Activated CD4-positive, CD25-positive, alpha-beta regulatory T cell (primary cell): ENCODE measurements at regions not wholly inside any gene's neighbourhood (a gene's known extent, or its start where the extent isn't known, plus 50 kb on each side); places are given as distances from the start of the nearest gene placed in this dataset.

Experiments
- DNase-seq, 4 experiments: peaks; one replicate each; lab custom pipeline; 2025; lab: John Stamatoyannopoulos, UW

DNA sequence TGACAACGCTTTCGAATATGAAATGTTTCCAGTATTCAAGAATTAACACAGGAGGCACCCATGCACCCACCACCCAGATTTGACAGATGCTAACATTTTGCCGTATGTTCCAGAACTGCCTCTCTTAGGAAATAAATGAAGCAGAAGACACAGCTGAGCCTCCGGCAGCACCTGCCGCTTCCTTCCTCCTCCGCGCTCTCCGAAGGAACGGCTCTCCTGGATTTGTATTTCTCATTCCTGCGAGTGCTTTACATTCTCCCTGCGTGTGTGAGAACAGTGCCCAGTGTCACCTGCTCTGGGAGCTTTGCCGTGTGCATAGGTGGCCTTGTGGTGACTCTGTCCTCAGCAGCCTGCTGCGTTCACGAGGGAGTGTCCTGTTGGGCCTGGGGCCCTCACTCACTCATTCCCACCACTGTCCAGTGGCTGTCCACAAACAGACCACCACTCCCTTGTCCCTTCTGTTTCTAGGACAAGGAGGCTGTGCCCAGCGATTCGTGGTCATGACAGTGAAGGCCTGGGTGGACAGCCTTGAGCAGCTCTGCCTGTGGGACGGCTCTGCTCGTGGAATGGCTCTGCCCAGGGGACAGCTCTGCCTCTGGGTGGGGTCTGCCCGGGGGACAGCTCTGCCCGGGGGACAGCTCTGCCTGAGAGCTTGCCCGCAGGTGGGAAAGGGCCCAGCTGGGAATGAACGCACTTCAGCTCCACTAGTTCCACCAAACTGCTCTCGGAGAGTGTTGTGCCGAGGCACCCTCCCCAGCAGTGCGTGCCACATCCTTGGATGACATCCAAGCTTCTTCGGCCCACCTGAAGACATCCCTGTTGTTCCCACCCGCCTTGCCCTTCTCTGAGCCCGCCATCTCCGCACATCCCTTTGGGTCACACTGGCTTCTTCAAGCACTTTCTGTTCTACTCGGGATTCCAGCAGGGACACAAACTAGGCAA lies 170.5 kb upstream of the PPP1R26 start:
- DNase-seq: no peak

DNA sequence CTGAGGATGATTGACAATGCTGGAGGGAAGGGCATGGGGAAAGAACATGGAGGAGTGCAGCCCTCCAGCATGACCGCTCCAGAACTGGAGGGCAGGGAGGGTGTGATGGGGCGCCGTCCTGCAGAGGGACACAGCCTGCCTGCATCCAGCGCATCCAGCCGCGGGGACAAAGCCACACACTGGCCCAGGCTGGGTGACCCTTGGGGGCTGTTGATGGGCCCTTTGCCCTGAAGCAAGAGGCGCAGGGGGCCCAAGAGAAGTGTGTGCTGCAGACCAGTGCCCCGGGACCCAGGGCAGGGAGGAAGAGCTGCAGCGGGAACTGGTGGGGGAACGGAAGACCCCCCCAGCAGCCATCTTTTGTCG lies 169.8 kb upstream of the PPP1R26 start:
- no peak for DNase-seq

DNA sequence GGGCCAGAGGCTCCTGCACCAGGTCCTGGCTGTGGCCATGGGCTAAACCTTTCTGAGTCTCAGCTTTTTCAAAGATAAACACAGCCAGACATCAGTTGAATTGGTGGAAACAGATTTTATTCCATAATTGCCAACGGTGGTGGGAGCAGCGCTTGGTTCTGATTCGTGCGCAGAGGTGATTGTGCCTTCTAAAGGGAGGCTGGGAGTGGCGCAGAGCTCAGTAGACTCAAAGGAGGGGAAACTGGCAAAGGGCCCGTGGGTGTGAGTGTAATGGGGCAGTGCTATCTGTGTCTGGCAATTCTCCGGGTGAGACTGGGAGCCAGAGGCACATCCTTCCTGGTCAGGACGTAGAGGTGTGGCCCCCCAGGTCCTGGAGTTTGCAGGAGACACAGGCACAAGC lies 169.4 kb upstream of the PPP1R26 start:
- no peak for DNase-seq

DNA sequence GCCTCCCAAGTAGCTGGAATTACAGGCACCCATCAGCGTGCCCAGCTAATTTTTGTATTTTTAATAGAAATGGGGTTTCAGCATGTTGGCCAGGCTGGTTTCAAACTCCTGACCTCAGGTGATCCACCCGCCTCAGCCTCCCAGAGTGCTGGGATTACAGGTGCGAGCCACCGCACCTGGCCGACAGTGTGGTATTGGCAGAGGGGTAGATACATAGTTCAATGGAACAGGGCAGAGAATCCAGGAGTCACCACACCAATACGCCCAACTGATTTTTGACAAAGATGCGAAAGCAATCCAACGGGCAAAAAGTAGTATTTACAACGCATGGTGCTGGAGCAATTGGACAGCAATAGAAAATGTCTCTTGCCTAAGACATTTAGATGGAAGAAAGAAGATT lies 164.0 kb upstream of the PPP1R26 start:
- DNase-seq: no peak

DNA sequence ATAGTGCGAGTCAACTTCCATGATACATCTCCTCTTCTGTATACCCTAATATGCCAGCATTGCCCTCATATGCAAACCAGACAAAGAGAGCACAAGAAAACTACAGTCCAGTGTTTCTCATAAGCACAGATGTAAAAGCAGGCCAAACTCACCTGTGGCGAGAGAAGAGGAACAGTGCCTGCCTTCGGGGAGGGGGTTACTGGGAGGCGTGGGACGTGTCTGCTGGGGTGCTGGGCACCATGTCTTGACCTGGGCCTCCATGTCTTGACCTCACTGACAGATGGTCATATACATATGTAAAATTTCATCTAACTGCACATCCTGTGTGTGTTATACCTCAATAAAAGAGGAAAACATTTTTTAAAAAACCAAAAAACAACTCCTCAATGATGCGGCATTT lies 159.3 kb upstream of the PPP1R26 start:
- DNase-seq: no peak

DNA sequence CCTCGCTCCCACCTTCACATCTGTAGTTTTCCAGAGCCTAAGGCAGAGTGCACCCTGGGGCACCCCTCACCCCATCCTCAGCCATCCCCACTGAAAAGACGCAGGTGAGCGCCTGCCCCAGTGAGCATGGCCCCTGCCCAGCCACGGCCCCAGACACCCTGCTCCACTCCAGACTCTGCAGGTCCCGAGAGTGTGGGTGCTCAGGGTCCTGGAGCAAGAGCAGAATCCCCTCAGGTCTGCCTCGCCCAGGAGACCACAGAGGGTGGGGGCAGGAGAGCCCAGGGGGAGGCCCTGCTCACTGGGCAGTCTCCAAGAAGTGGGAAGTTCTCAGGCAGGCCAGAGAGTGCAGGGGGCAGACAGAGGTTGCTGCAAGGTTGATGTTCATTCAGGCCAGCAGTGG lies 158.6 kb upstream of the PPP1R26 start:
- DNase-seq: no peak

DNA sequence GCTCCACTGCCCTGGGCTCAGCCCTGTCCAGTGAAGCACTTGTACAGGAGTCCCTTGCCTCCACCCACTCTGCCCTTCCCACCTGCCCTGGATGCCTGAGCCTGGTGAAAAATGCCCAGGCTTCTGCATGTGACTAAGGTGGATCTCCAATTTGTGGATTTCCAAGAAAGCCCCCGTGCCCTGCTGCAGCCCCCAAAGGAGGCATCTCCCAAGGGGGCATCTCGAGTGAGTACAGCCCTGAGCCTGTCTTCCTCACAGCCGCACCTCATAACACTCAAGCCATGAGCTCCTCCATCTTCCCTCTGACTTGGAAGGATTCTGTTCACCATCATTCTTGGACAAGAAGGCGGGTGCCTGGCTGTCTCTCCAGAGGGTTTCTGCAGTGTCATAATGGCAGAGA lies 158.0 kb upstream of the PPP1R26 start:
- DNase-seq: no peak

DNA sequence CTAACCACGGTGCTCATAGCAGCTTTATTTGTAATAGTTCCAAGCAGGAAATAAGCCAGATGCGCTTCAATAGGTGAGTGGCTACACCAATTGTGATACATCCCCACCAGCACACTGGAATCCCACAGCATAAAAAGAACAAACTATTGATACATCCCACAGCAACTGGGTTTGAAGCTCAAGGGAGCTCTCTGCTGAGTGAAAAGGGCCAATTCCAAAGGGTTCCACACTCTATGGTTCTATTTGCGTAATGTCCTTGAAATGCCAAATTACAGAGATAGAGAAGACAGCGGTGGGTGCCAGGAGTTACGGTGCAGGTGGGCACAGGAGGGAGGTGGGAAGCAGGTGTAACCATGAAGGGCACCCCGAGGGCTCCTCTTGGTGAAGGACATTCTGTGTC lies 155.3 kb upstream of the PPP1R26 start:
- no peak for DNase-seq

DNA sequence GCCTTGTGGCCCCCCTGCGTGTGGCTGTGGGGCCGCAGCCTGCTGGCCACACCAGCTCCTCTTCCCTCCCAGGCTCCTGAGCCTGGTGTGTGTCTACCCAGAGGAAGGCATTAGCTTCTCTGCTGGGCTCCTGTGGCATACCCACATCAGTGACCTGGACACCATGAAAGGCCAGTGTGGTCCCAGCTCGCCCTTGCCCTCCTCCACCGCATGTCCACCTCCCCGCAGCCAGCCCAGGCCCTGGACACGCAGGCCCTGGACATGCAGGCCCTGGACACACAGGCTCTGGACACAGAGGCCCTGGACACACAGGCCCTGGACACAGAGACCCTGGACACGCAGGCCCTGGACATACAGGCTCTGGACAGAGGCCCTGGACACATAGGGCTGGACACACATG lies 153.4 kb upstream of the PPP1R26 start:
- no peak for DNase-seq

DNA sequence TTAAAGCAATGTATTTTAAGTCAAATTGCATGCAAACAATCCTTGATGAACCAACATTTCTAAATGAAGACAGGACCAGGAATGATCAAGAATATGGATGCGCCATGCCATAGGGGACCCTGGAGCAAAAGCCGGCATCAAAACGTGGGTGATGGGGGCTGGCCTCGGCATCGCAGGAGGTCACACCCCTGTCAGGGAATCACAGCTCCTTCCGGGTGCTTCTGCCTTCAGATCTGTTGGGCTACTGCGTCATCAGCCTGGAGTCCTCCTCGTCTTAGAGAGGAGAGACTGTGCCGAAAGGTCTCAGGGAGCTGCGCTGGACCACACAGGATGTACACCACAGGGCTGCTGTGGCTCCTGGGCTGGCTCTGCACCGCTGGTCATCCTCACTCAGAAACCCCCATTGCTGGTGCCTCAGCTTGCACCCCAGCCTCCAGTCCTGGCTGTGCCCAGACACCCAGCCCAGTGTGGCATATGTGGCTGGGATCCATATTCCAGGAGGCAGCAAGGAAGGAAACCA lies 152.9 kb upstream of the PPP1R26 start:
- no peak for DNase-seq

DNA sequence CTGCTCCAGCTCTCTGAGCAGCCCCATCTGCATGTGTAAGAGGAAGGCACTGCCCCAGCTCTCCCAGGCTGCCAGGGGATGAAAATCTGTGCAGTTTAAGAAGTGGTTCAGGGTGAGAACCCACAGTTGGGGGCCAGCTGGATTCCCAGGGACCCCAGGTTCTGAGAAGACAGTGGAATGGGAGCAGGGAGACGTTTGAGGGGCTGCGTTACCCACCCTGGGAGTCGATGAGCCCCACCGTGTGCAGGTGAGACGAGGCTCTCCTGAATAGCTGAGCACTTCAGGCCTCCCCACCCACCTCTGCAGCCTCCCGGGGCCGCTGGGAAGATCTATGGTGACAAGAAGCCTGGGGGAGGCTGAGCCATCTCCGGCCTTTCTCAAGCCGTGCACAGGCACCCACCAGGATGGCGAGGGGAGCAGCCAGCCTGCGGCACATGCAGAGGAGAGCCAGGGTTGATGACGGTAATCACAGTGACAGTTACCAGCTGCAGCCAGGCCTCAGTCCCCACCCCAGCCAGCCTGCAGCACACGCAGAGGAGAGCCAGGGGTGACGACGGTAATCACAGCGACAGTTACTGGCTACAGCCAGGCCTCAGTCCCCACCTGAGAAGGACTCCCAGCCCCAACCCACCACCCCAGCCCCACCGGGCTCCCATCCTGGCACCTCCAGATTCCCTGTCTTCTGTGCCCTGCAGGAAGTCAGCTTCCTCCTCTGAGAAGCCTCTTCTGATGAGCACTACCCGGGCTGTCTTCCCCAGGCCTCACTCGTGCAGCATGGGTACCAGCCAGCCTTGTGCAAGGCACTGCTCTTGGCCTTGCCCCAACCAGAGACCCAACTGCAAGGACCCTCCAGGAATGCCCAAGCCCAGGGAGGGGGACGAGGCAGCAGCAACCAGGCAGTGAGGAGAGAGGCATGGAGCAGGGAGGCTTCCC lies 150.8 kb upstream of the PPP1R26 start:
- no peak for DNase-seq

DNA sequence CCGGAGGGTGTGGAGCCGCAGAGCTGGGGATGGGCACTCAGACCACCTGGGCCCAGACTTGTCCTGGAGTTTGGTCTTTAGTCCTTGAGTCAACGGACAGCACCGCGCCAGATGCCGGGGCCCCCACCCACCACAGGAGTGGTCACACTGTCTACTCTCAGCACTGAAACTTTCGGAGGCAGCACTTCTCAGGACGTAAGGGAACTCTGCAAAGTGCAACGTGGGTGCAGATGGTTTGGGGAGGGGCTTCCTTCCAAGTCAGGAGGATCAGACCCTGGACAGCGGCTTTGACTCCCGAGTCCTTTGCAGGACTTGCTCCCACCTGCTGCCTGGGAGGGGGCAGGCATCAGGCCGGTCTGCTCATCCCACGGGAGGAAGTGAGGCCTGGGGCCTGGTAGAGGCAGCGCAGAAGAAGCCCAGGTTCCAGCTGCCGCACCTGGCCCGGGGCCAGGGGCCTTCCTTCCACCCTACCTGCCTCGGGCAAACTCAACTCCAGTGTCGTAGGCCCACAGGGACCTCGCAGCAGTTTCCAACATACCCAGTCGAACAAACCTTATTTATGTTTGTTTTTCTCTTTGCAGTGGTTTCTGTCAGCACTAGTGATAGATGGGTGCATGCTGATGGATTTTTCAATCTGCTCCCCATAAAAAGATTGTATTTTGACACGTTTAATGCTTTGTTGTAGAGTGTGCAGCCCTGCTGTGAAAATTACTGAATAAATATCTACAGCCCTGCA lies 149.8 kb upstream of the PPP1R26 start:
- DNase-seq: no peak

DNA sequence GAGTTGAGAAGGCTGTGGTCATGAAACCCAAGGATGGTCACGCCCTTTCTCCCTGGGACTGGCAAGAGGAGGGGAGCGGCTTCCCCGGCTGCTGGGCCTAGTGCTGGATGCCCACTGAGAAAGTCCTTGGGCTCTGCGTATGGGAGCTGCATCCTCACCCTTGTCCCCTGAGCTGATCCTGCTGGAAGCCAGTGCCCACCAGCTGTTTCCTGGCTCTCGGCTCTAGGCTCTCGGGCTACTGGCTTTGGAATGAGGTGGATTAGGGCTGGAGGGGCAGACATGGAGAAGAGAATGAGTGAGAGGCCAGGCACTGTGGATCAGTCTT lies 149.3 kb upstream of the PPP1R26 start:
- no peak for DNase-seq

DNA sequence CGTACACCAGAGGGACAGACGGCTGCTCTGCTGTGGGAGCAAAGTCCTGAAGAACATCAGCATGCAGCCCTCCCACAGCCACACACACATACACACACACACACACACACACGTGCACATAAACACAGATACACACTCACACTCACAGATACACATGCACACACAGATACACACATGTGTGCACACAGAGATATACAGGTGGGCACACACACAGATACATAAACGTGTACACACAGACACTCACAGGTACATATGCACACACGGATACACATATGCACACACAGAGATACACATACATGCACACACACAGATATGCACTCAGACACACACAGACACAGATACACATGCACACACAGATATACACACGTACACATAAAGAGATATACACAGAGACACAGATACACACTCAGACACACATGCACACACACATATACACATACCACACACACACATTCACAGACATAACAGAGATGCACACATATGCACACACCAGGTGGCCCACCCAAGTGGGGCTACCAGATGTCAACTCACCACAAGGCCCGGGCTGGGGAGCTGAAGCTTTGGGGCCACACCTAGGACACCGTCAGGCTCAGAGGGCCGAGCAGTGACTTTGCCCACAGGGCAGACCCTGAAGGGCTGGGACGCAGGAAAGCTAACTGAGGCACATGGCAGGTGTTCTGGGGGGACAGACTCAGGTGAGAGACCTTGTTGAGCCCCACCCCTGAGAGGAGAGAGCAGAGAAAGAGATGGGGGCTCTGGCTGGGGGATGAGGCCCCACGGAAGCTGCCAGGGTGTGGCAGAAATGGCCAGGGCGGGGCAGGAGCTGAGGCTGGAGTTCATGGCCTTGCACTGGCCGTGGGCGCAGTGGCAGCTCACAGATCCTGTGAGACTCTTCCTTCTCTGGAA lies 148.6 kb upstream of the PPP1R26 start:
- no peak for DNase-seq

DNA sequence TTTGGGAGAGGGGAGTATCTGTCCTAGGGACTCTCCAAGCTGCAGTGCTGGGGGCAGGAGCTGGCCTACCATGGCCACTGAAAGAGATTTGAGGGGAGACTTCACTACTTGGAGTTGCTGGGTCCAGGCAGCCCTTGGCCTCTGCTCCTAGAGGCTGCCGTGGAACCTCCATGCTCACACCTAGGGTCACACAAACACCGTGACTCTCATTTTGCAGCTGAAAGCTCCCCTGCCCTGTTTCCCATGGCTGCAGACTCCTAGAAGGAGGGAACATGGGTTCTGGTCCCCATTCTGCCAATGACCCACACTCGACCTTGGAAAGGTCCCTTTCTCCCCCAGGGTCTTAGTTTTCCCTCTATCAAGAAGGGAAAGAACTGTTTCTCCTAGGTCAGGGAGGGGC lies 147.1 kb upstream of the PPP1R26 start:
- DNase-seq: no peak

DNA sequence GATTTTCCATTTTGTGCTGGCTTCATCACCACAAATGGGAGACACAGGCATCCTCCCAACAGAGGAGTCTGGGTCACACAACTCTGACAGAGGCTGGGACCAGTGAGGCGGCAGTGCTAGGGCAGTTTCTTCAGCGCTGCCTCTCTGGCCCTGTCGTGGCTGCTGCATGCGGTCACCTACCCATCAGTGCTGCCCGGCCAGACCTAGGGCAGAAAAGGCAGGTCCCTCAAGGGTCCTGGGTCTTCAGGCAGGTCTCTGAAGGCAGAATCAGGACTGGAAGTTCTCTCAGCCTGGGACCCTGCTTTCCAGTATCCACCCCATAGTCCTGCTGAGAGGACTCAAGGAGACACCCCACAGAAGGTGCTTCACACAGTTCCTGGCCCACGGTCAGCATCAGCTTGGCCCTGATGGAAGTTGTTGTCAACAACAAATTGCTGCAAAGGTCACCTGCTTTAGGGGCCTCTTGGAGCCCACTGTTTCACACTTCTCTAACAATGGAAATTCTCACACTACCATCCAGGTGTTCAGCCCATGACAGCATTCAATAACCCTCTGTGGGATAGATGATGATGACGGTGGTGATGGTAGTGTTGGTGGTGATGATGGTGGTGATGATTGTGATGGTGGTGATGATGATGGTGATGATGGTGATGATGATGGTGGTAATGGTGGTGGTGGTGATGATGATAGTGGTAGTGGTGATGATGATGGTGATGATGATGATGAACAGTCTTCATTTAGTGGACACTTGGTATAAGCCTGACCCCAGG lies 146.4 kb upstream of the PPP1R26 start:
- DNase-seq: no peak

DNA sequence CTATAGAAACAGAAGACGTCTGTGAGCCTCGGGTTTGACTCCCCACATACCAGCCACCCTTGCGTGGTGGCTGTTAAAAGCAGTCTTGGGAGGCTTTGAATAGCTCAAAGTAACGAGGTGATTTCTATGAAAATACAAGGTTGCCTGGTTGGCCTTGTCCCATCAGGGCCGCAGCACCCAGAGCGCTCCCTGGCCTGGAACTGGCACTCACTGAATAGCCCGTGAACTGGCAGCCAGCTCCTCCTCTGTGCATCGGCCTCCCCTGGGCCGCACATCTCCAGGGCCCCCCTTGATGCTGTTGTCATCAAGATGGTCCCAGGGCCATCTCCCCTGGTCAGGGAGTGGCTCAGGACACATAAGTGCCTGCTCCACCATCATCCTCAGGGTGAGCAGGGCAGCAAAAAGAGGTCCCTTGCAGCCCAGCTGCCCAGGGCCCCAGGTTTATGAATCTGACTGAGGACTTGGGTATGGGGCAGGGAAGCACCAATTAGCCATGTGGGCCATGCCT lies 144.6 kb upstream of the PPP1R26 start:
- no peak for DNase-seq

DNA sequence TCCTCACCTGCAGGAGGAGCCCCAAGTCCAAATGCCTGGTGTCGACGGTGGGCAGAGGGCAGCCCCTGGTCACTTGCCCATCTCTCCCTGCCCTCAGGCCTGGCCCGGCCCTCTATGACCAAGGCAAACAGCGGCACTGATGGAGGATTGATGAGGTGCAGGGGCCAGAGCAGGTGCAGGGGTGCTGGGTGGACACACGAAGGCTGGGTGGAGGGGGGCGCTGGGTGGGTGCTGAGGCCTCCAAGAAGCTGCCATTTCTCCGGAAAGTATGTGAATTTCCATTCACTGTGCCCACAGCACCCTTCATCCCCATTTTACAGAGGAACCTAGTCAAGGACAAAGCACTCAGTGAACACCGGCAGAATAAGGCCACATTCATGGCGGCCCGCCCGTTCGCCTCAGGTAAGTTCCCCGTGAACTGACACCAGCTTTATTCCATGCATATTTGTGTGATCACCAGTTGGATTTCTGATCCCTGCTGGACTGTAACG lies 143.8 kb upstream of the PPP1R26 start:
- DNase-seq: no peak

DNA sequence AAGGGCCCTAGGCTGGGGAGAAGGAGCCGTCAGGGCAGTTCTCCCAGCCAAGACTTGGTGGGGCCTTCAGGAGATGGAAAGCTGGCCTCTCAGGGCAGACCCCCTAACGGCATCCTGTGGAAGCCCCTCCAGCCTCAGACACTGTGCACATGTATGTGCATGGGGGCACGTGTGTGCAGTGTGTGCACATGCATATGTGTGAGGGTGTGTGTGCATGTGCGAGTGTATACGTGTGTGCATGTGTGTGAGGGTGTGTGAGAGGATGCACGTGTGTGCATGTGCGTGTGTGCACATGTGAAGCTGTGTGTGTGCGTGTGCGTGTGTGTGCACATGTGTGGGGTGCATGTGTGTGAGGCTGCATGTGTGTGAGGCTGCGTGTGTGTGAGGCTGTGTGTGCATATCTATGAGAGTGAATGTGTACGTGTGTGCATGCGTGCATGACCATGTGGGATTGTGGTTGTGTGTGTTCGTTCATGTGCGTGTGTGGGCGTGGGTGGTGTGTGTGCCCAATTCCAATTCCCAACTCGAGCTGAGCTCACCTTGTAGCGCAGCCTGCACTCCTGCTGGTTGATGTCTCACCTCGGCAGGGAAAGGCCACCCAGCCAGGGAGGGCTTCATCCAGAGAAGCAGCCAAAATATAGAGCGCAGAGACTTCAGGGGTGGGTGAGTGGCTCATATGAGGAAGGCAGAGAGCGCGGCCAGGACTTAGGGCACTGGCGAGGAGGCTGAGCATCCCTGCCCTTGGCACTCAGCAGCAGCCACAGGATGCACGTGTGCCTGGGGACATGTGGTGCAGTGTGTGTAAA lies 142.7 kb upstream of the PPP1R26 start:
- DNase-seq: no peak
